Loucy (cell line): ENCODE measurements at regions not wholly inside any gene's neighbourhood (a gene's known extent, or its start where the extent isn't known, plus 50 kb on each side); places are given as distances from the start of the nearest gene placed in this dataset.

Experiments used
- H2AFZ ChIP-seq: fragments of 200-600 bp; sonication (generic); 2 replicates; pipeline ENCODE4 v1.6.0; 2016; ENCODE audit warnings: antibody characterized with exemption, mild to moderate bottlenecking, low read length, moderate library complexity
- H3F3A ChIP-seq: fragments of 200-600 bp; 2 replicates; pipeline ENCODE4 v1.6.0; 2016; ENCODE audit warnings: antibody characterized with exemption, low read depth, mild to moderate bottlenecking
- H3K27me3 ChIP-seq: fragments of 200-600 bp; sonication (generic); 2 replicates; pipeline ENCODE4 v1.6.1; 2014; ENCODE audit warnings: low read length, mild to moderate bottlenecking; ENCODE audit not compliant: insufficient read depth, poor library complexity, severe bottlenecking
- H3K36me3 ChIP-seq: fragments of 200-600 bp; sonication (generic); 2 replicates; pipeline ENCODE4 v1.6.1; 2016; ENCODE audit warnings: low read length; ENCODE audit not compliant: insufficient read depth
- H3K4me1 ChIP-seq: fragments of 200-600 bp; sonication (generic); 2 replicates; pipeline ENCODE4 v1.5.1; 2014; ENCODE audit warnings: low read length, mild to moderate bottlenecking; ENCODE audit not compliant: insufficient read depth, poor library complexity, severe bottlenecking
- H3K4me2 ChIP-seq: fragments of 200-600 bp; sonication (generic); 2 replicates; pipeline ENCODE4 v1.6.0; 2014; ENCODE audit warnings: antibody characterized with exemption, low read length, low read depth, mild to moderate bottlenecking; ENCODE audit not compliant: poor library complexity, severe bottlenecking
- H3K4me3 ChIP-seq: fragments of 200-600 bp; sonication (generic); 2 replicates; pipeline ENCODE4 v1.5.1; 2014; ENCODE audit warnings: low read length, mild to moderate bottlenecking, mixed read lengths; ENCODE audit not compliant: poor library complexity, severe bottlenecking
- H3K79me2 ChIP-seq: fragments of 200-600 bp; sonication (generic); 2 replicates; pipeline ENCODE4 v1.6.1; 2014; ENCODE audit warnings: low read length; ENCODE audit not compliant: insufficient read depth
- H3K9ac ChIP-seq: fragments of 200-600 bp; sonication (generic); 2 replicates; pipeline ENCODE4 v1.6.0; 2014; ENCODE audit warnings: mild to moderate bottlenecking, low read depth, low read length, moderate library complexity; ENCODE audit not compliant: poor library complexity, severe bottlenecking
- H3K9me2 ChIP-seq: fragments of 200-600 bp; sonication (generic); replicated peaks from 2 replicates; pipeline ENCODE4 v1.6.1; 2016; ENCODE audit warnings: low read depth, low read length, mixed read lengths
- H3K9me3 ChIP-seq: fragments of 200-600 bp; sonication (generic); 2 replicates; pipeline ENCODE4 v1.6.1; 2014; ENCODE audit warnings: mild to moderate bottlenecking, antibody characterized with exemption, low read length, low read depth; ENCODE audit not compliant: insufficient read depth
- H4K20me1 ChIP-seq: fragments of 200-600 bp; sonication (generic); 2 replicates; pipeline ENCODE4 v1.6.0; 2014; ENCODE audit warnings: antibody characterized with exemption, low read length, mild to moderate bottlenecking; ENCODE audit not compliant: insufficient read depth, poor library complexity, severe bottlenecking
- EZH2phosphoT487 ChIP-seq: fragments of 200-600 bp; IDR thresholded peaks from 2 replicates; pipeline ENCODE4 v1.6.1; 2018; ENCODE audit warnings: antibody characterized with exemption, mild to moderate bottlenecking, moderate library complexity, borderline replicate concordance
- TF ChIP-seq, protein P1 (sequence below): fragments of 200-600 bp; sonication (generic); conservative IDR thresholded peaks from 2 replicates; pipeline ENCODE4 v1.5.1; 2014; ENCODE audit warnings: mild to moderate bottlenecking, antibody characterized with exemption, low read length

DNA sequence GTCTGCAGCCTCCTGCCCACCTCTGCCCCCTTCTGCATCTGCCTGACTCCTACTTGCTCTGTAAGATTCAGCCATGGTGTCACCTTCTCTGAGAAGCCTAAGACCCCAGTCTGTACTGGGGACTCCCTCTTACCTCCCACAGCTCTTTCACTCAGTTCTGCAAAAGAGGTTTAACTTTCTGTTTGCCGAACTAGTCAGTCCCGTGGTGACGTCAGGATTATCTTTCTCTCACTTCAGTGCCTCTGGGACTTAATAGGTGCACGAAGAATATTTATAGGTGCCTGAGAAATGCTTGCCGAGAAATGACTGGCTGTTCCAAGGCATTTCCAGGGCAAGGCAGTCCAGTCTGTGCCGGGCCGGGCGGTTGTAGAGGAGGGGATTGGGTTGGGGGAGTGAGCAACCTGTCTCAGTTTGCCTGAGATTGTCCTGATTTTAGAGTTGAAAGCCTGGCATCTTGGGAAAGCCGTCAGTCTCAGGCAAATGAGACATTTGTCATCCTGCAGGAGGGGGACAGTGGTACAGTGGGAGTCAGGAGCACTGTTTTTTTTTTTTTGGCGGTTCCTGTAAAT lies 227.5 kb upstream of the NPVF start:
- no peaks in the 10 kb centered on the region for H3K27me3 ChIP-seq
- no peak overlapping the region for H2AFZ ChIP-seq
- no peaks in the 10 kb centered on the region for H3K9me3 ChIP-seq

DNA sequence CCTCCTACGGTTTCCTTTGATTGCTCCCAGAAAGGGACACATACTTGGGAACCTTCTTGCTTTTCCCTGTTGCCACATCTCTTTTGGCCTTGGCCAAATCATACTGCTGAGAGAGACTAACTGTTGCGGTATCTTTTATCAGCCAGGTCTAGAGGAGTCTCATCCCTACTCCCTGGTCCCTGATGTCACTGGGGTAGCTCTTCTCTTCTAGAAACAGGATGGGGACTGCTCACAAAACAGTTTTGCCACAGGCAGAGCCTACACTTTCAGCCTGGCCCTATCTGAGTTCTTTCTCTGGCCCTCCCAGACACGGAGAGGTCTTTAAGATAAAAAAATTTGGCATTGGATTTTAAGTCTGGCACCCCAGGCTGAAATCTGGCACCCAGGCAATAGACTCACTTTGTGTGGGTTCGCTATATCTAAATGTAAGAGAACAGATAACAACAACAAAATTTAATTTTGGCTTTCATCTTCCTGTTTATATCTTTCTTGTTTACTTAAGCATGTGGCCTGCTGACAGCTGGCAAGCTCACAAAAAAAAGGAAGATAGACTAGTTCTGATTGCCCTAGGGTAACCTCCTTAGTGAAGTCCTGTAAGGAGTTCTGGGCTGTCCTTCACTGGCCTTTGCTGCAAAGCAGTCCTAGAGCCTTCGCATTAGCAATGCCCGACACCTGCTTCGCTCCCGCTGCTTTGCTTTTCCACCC lies 228.3 kb upstream of the NPVF start:
- Histone ChIP-seq H3K9me3 (no peaks in the 10 kb centered on the region), H2AFZ (no peak overlapping the region), H3F3A (no peaks in the 10 kb centered on the region), H3K79me2 (no peaks in the 10 kb centered on the region), H3K9me2 (no peaks in the 10 kb centered on the region), H3K4me3 (no peak overlapping the region), H3K36me3 (no peaks in the 10 kb centered on the region), H4K20me1 (no peaks in the 10 kb centered on the region), H3K27me3 (no peaks in the 10 kb centered on the region), H3K4me2 (no peak overlapping the region), H3K9ac (no peak overlapping the region), H3K4me1 (no peaks in the 10 kb centered on the region)
- no peak for TF ChIP-seq EZH2phosphoT487
- TF ChIP-seq, protein P1, sequence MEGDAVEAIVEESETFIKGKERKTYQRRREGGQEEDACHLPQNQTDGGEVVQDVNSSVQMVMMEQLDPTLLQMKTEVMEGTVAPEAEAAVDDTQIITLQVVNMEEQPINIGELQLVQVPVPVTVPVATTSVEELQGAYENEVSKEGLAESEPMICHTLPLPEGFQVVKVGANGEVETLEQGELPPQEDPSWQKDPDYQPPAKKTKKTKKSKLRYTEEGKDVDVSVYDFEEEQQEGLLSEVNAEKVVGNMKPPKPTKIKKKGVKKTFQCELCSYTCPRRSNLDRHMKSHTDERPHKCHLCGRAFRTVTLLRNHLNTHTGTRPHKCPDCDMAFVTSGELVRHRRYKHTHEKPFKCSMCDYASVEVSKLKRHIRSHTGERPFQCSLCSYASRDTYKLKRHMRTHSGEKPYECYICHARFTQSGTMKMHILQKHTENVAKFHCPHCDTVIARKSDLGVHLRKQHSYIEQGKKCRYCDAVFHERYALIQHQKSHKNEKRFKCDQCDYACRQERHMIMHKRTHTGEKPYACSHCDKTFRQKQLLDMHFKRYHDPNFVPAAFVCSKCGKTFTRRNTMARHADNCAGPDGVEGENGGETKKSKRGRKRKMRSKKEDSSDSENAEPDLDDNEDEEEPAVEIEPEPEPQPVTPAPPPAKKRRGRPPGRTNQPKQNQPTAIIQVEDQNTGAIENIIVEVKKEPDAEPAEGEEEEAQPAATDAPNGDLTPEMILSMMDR: no peak

More for the DNA sequence above, 227.5 kb upstream of the NPVF start:
- Histone ChIP-seq H3K36me3 (no peaks in the 10 kb centered on the region), H3K4me1 (no peaks in the 10 kb centered on the region), H3K4me2 (no peak overlapping the region), H3K9ac (no peak overlapping the region), H3K79me2 (no peaks in the 10 kb centered on the region), H3K4me3 (no peak overlapping the region), H3K9me2 (no peaks in the 10 kb centered on the region), H4K20me1 (no peaks in the 10 kb centered on the region), H3F3A (no peaks in the 10 kb centered on the region)
- TF ChIP-seq EZH2phosphoT487: no peak
- TF ChIP-seq, protein P1: no peak

DNA sequence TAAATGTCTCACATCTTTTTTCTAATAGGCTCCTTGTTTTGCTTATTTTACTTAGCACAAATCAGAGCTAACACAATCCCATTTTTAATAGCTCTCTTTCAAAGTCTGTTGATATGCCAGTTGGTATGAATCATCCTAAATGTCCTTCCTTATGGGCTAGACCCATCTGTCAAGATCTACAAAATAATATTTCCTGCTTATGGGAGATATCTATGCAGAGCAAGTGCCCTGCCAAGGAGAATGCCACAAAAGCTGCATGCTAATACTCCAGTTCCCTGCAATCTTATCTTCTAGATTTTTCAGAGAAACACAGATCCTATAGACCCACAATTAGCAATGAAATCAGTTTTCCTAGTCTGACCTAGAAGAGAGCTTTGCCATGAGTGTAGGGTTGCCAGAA lies 230.8 kb upstream of the NPVF start:
- Histone ChIP-seq H3K36me3 (no peaks in the 10 kb centered on the region), H3K9ac (no peak overlapping the region), H3K79me2 (no peaks in the 10 kb centered on the region), H4K20me1 (no peaks in the 10 kb centered on the region), H3F3A (no peaks in the 10 kb centered on the region), H3K4me2 (no peak overlapping the region), H3K27me3 (no peaks in the 10 kb centered on the region), H3K9me2 (no peaks in the 10 kb centered on the region), H3K9me3 (no peaks in the 10 kb centered on the region), H2AFZ (no peak overlapping the region), H3K4me1 (no peaks in the 10 kb centered on the region), H3K4me3 (no peak overlapping the region)
- no peak for TF ChIP-seq EZH2phosphoT487
- TF ChIP-seq, protein P1: no peak
